ENCODE measurements at regions not wholly inside any gene's neighbourhood (a gene's known extent, or its start where the extent isn't known, plus 50 kb on each side); places are given as distances from the start of the nearest gene placed in this dataset.

GRCh38 chrX:99663136-99663535 is 746.9 kb downstream of the PCDH19 start:
- no peaks in the 10 kb centered on the region for H3K36me3 Mint-ChIP-seq (ENCODE audit: insufficient read depth, unreplicated experiment)
- CTCF ChIA-PET = no interaction called here
- H3K9me3 ChIP-seq = no peaks in the 10 kb centered on the region
- H3K4me1 ChIP-seq = no peaks in the 10 kb centered on the region
- TF ChIP-seq CTCF (IDR thresholded peaks at IDR 0.05; ENCODE audit: insufficient read depth in 1 of 2, low read depth in 1 of 2, low read length in 1 of 2, severe bottlenecking in 1 of 2, unreplicated experiment in 1 of 2) = no peak
- H3K27me3 Mint-ChIP-seq (ENCODE audit: insufficient read depth, unreplicated experiment) = no peaks in the 10 kb centered on the region
- DNase-seq = no peak
- H3K4me3 ChIP-seq (ENCODE audit: low read depth, low read length) = no peak overlapping the region
- intact Hi-C loops (cut with micrococcal nuclease; ENCODE audit: unreplicated experiment) = no loop called here
- no peak overlapping the region for H3K27ac Mint-ChIP-seq (ENCODE audit: unreplicated experiment)
- POLR2A ChIA-PET = no interaction called here
- H3K4me1 Mint-ChIP-seq (ENCODE audit: low read depth, unreplicated experiment) = no peaks in the 10 kb centered on the region
- H3K36me3 ChIP-seq (ENCODE audit: control insufficient read depth, insufficient read depth, low read length) = no peaks in the 10 kb centered on the region
- H3K9me3 Mint-ChIP-seq (ENCODE audit: unreplicated experiment) = no peaks in the 10 kb centered on the region
- no TSS peak for BruUV-seq (replicated peaks)
- H3K27me3 ChIP-seq (replicated peaks; ENCODE audit: control insufficient read depth, insufficient read depth, low read length) = no peaks in the 10 kb centered on the region
- H3K4me3 Mint-ChIP-seq (ENCODE audit: unreplicated experiment) = no peak overlapping the region

- Mint-ChIP-seq H3K9me3 (ENCODE audit: unreplicated experiment) (no peaks in the 10 kb centered on the region), H3K27ac (ENCODE audit: unreplicated experiment) (no peak overlapping the region), H3K4me3 (ENCODE audit: unreplicated experiment) (no peak overlapping the region), H3K27me3 (ENCODE audit: insufficient read depth, unreplicated experiment) (no peaks in the 10 kb centered on the region), H3K4me1 (ENCODE audit: low read depth, unreplicated experiment) (no peaks in the 10 kb centered on the region), H3K36me3 (ENCODE audit: insufficient read depth, unreplicated experiment) (no peaks in the 10 kb centered on the region)
- H3K9me3 ChIP-seq = no peaks in the 10 kb centered on the region
- intact Hi-C loops (cut with micrococcal nuclease; ENCODE audit: unreplicated experiment) = no loop called here
- no peak for DNase-seq
- ChIA-PET CTCF (no interaction called here), POLR2A (no interaction called here)
- BruUV-seq (replicated peaks) = no TSS peak
- H3K4me1 ChIP-seq = no peaks in the 10 kb centered on the region
- no peaks in the 10 kb centered on the region for H3K36me3 ChIP-seq (ENCODE audit: control insufficient read depth, insufficient read depth, low read length)
- TF ChIP-seq CTCF (IDR thresholded peaks at IDR 0.05; ENCODE audit: insufficient read depth in 1 of 2, low read depth in 1 of 2, low read length in 1 of 2, severe bottlenecking in 1 of 2, unreplicated experiment in 1 of 2) = no peak
- no peak overlapping the region for H3K4me3 ChIP-seq (ENCODE audit: low read depth, low read length)
- H3K27me3 ChIP-seq (replicated peaks; ENCODE audit: control insufficient read depth, insufficient read depth, low read length) = no peaks in the 10 kb centered on the region
These were observed 755.9 kb downstream of the PCDH19 start for GRCh38 chrX:99654188-99654587.

- intact Hi-C loops (cut with micrococcal nuclease; ENCODE audit: unreplicated experiment) = no loop called here
- no TSS peak for BruUV-seq (replicated peaks)
- H3K4me1 Mint-ChIP-seq (ENCODE audit: low read depth, unreplicated experiment) = no peaks in the 10 kb centered on the region
These were observed 756.7 kb downstream of the PCDH19 start for GRCh38 chrX:99653352-99653751.

More at GRCh38 chrX:99653352-99653751, 756.7 kb downstream of the PCDH19 start:
- Mint-ChIP-seq H3K4me3 (ENCODE audit: unreplicated experiment) (no peak overlapping the region), H3K27ac (ENCODE audit: unreplicated experiment) (no peak overlapping the region), H3K9me3 (ENCODE audit: unreplicated experiment) (no peaks in the 10 kb centered on the region), H3K36me3 (ENCODE audit: insufficient read depth, unreplicated experiment) (no peaks in the 10 kb centered on the region), H3K27me3 (ENCODE audit: insufficient read depth, unreplicated experiment) (no peaks in the 10 kb centered on the region)
- Histone ChIP-seq H3K36me3 (ENCODE audit: control insufficient read depth, insufficient read depth, low read length) (no peaks in the 10 kb centered on the region), H3K4me3 (ENCODE audit: low read depth, low read length) (no peak overlapping the region), H3K9me3 (no peaks in the 10 kb centered on the region), H3K27me3 (replicated peaks; ENCODE audit: control insufficient read depth, insufficient read depth, low read length) (no peaks in the 10 kb centered on the region), H3K4me1 (no peaks in the 10 kb centered on the region)
- TF ChIP-seq CTCF (IDR thresholded peaks at IDR 0.05; ENCODE audit: insufficient read depth in 1 of 2, low read depth in 1 of 2, low read length in 1 of 2, severe bottlenecking in 1 of 2, unreplicated experiment in 1 of 2) = no peak
- no peak for DNase-seq
- ChIA-PET CTCF (no interaction called here), POLR2A (no interaction called here)
